B cell (primary cell): ENCODE measurements at regions not wholly inside any gene's neighbourhood (a gene's known extent, or its start where the extent isn't known, plus 50 kb on each side); places are given as distances from the start of the nearest gene placed in this dataset.

Experiments
- ATAC-seq: fragments of 200-7000 bp; cut with Tn5 transposase; one replicate; pipeline ENCODE4 v1.10.0; 2021; ENCODE audit warnings: low read depth, mild to moderate bottlenecking, moderate number of reproducible peaks, moderate library complexity
- CTCF ChIA-PET: fragments of 350-600 bp; sonication (Branson Sonifier 250); formaldehyde crosslinking; loops from one replicate; lab custom pipeline; 2021; ENCODE audit warnings: antibody characterized with exemption, inconsistent platforms; lab: Charles Lee
- POLR2A ChIA-PET: fragments of 350-600 bp; sonication (Branson Sonifier 250); formaldehyde crosslinking; loops from one replicate; lab custom pipeline; 2021; ENCODE audit warnings: antibody characterized with exemption; lab: Charles Lee
- DNase-seq: peaks from one replicate; pipeline ENCODE4 v3.0.0; 2013
- H2AFZ ChIP-seq: 2 replicates; pipeline ENCODE4 v1.6.1; 2012; ENCODE audit warnings: mild to moderate bottlenecking, low read depth, low read length; ENCODE audit not compliant: insufficient read depth, poor library complexity, severe bottlenecking
- H3K27ac ChIP-seq, 2 donors: 1 replicate in 1 of 2; 2 replicates in 1 of 2; pipeline ENCODE4 v1.5.1; 2012 to 2013; ENCODE audit warnings: low read length in 2 of 2, mild to moderate bottlenecking in 2 of 2, moderate library complexity in 1 of 2
- H3K27me3 ChIP-seq, 4 experiments: fragments of 200-600 bp in 1 of 4; sonication (generic) in 1 of 4; replicated peaks in 1 of 4; 1 replicate in 2 of 4; 2 replicates in 2 of 4; pipeline versions ENCODE4 v1.6.1 to v1.7.0; 2013 to 2016; ENCODE audit warnings: low read length in 3 of 4, mild to moderate bottlenecking in 2 of 4, mixed read lengths in 1 of 4, moderate library complexity in 1 of 4; ENCODE audit not compliant: insufficient read depth in 4 of 4, control insufficient read depth in 3 of 4; ENCODE audit errors: control extremely low read depth in 1 of 4
- H3K36me3 ChIP-seq, 2 experiments: replicated peaks in 1 of 2; 1 replicate in 1 of 2; 2 replicates in 1 of 2; pipeline versions ENCODE4 v1.6.1 to v1.7.1; 2013; ENCODE audit warnings: low read length in 1 of 2; ENCODE audit not compliant: insufficient read depth in 2 of 2, control insufficient read depth in 1 of 2; ENCODE audit errors: control extremely low read depth in 1 of 2, extremely low read depth in 1 of 2
- H3K4me1 ChIP-seq, 2 donors: fragments of 200-600 bp in 1 of 2; sonication (generic) in 1 of 2; 1 replicate in 1 of 2; 2 replicates in 1 of 2; pipeline versions ENCODE4 v1.5.1 to v1.6.1; 2013 to 2017; ENCODE audit warnings: low read length in 2 of 2; ENCODE audit not compliant: control insufficient read depth in 2 of 2, insufficient read depth in 2 of 2
- H3K4me2 ChIP-seq: replicated peaks from 2 replicates; pipeline ENCODE3; 2012; ENCODE audit warnings: mild to moderate bottlenecking, low read depth, low read length; ENCODE audit not compliant: poor library complexity, severe bottlenecking
- H3K4me3 ChIP-seq, 5 experiments: fragments of 200-600 bp in 1 of 5; sonication (generic) in 1 of 5; 1 replicate in 3 of 5; 2 replicates in 2 of 5; pipeline versions ENCODE4 v1.5.1 to v1.7.0; 2011 to 2016; ENCODE audit warnings: low read length in 4 of 5, mild to moderate bottlenecking in 4 of 5, low read depth in 2 of 5, control low read depth in 1 of 5, moderate library complexity in 1 of 5; ENCODE audit not compliant: insufficient read depth in 1 of 5; ENCODE audit errors: control extremely low read depth in 1 of 5, extremely low read depth in 1 of 5
- H3K79me2 ChIP-seq: fragments of 200-600 bp; sonication (generic); one replicate; pipeline ENCODE4 v1.6.0; 2016; ENCODE audit warnings: low read length; ENCODE audit not compliant: control insufficient read depth, insufficient read depth
- H3K9ac ChIP-seq: fragments of 200-600 bp; sonication (generic); 2 replicates; pipeline ENCODE4 v1.6.1; 2017; ENCODE audit warnings: mild to moderate bottlenecking, low read length, moderate library complexity
- H3K9me3 ChIP-seq, 3 donors: one replicate each; pipeline versions ENCODE4 v1.6.1 to v1.7.1; 2013; ENCODE audit warnings: low read length in 2 of 3; ENCODE audit not compliant: control insufficient read depth in 2 of 3, insufficient read depth in 1 of 3; ENCODE audit errors: control extremely low read depth in 1 of 3
- H4K20me1 ChIP-seq: 2 replicates; pipeline ENCODE4 v1.6.0; 2012; ENCODE audit warnings: mild to moderate bottlenecking, low read length; ENCODE audit not compliant: insufficient read depth, control insufficient read depth, poor library complexity, severe bottlenecking
- H3K27ac Mint-ChIP-seq: one replicate; pipeline ENCODE4 v1.8.0; 2021; ENCODE audit warnings: mixed read lengths
- H3K27me3 Mint-ChIP-seq: one replicate; pipeline ENCODE4 v1.8.0; 2021; ENCODE audit warnings: mixed read lengths
- H3K4me1 Mint-ChIP-seq: one replicate; pipeline ENCODE4 v1.8.0; 2021; ENCODE audit warnings: mixed read lengths
- H3K4me3 Mint-ChIP-seq: one replicate; pipeline ENCODE4 v1.8.0; 2021; ENCODE audit warnings: mixed read lengths
- H3K9me3 Mint-ChIP-seq: one replicate; pipeline ENCODE4 v1.8.0; 2022; ENCODE audit warnings: mixed read lengths; ENCODE audit not compliant: insufficient read depth
- CTCF ChIP-seq: fragments of 200-600 bp; IDR thresholded peaks from one replicate; pipeline ENCODE4 v1.8.0; 2022; ENCODE audit warnings: antibody characterized with exemption, mild to moderate bottlenecking
- EZH2 ChIP-seq: IDR thresholded peaks from 2 replicates; pipeline ENCODE4 v1.6.1; 2012; ENCODE audit warnings: borderline replicate concordance, low read depth, mild to moderate bottlenecking, moderate library complexity, low read length; ENCODE audit not compliant: insufficient read depth, poor library complexity, severe bottlenecking
- WGBS: methylation state at CpG from one replicate; pipeline ENCODE4 v1.1.5; 2013; ENCODE audit warnings: missing lambda C conversion rate; ENCODE audit not compliant: insufficient coverage; 5-methylcytosine and 5-hydroxymethylcytosine counted together
- intact Hi-C: fragments of 100-400 bp; cut with micrococcal nuclease; formaldehyde crosslinking; loops from one replicate; pipeline ENCODE4 v1.10.0; 2022

- Histone ChIP-seq H3K4me3 (no peak overlapping the region), H3K36me3 (no peaks in the 10 kb centered on the region), H3K9ac (no peak overlapping the region), H3K27me3 (no peaks in the 10 kb centered on the region), H3K9me3 (no peaks in the 10 kb centered on the region), H3K27ac (no peak overlapping the region), H3K4me1 (no peaks in the 10 kb centered on the region), H2AFZ (no peak overlapping the region), H4K20me1 (no peaks in the 10 kb centered on the region), H3K79me2 (no peaks in the 10 kb centered on the region), H3K4me2 (no peak overlapping the region)
- H3K9me3 Mint-ChIP-seq: no peaks in the 10 kb centered on the region
- no peaks in the 10 kb centered on the region for H3K4me1 Mint-ChIP-seq
- ChIA-PET POLR2A (no interaction called here), CTCF (no interaction called here)
- TF ChIP-seq CTCF (no peak), EZH2 (no peak)
- no peaks in the 10 kb centered on the region for H3K27me3 Mint-ChIP-seq
- no peak overlapping the region for H3K27ac Mint-ChIP-seq
- H3K4me3 Mint-ChIP-seq: no peak overlapping the region
- WGBS: no CpG with 5 or more reads among the region's 2 CpGs
- intact Hi-C loops: no loop called here
- DNase-seq (no peak), ATAC-seq (no peak)
Observed at GRCh38 chr4:28879900-28880299, 1840.3 kb upstream of the PCDH7 start.

- no peak for ATAC-seq
- no peaks in the 10 kb centered on the region for H3K9me3 ChIP-seq
Observed at GRCh38 chr4:28883211-28883610, 1837.0 kb upstream of the PCDH7 start.

More at GRCh38 chr4:28883211-28883610, 1837.0 kb upstream of the PCDH7 start:
- H3K4me3 ChIP-seq: no peak overlapping the region
- WGBS: no CpG with 5 or more reads among the region's 2 CpGs
- no peak overlapping the region for H3K9ac ChIP-seq
- intact Hi-C loops: no loop called here
- no peak overlapping the region for H3K4me2 ChIP-seq
- no peaks in the 10 kb centered on the region for H4K20me1 ChIP-seq
- CTCF ChIA-PET: no interaction called here
- no peaks in the 10 kb centered on the region for H3K36me3 ChIP-seq
- H3K4me1 Mint-ChIP-seq: no peaks in the 10 kb centered on the region
- H3K9me3 Mint-ChIP-seq: no peaks in the 10 kb centered on the region
- POLR2A ChIA-PET: no interaction called here
- H3K27me3 Mint-ChIP-seq: no peaks in the 10 kb centered on the region
- TF ChIP-seq CTCF (no peak), EZH2 (no peak)
- no peaks in the 10 kb centered on the region for H3K79me2 ChIP-seq
- no peak overlapping the region for H3K27ac Mint-ChIP-seq
- DNase-seq: no peak
- no peaks in the 10 kb centered on the region for H3K4me1 ChIP-seq
- no peaks in the 10 kb centered on the region for H3K27me3 ChIP-seq
- no peak overlapping the region for H2AFZ ChIP-seq
- no peak overlapping the region for H3K4me3 Mint-ChIP-seq
- H3K27ac ChIP-seq: no peak overlapping the region
